HCT116 (cell line): ENCODE measurements at regions not wholly inside any gene's neighbourhood (a gene's known extent, or its start where the extent isn't known, plus 50 kb on each side); places are given as distances from the start of the nearest gene placed in this dataset.

Experiments
- ATAC-seq: fragments of 200-7000 bp; cut with Tn5 transposase; 2 replicates; pipeline ENCODE4 v1.9.1; 2020; ENCODE audit warnings: mild to moderate bottlenecking, moderate library complexity
- BruUV-seq: library from RNA; stranded (reverse); fragments of 400-500 nt; replicated peaks from 2 replicates; lab custom pipeline; 2021; lab: Mats Ljungman, UMichigan
- CTCF ChIA-PET: fragments of 300-600 bp; sonication (Branson Sonifier 250); formaldehyde crosslinking; loops from one replicate; lab custom pipeline; 2021; ENCODE audit warnings: antibody characterized with exemption; lab: Charles Lee
- POLR2A ChIA-PET: fragments of 300-600, 350-600 bp; sonication (Branson Sonifier 250); formaldehyde crosslinking; loops from one replicate; lab custom pipeline; 2021; ENCODE audit warnings: antibody characterized with exemption; lab: Charles Lee
- RAD21 ChIA-PET, 2 experiments: fragments of 300-600 bp; sonication (Branson Sonifier 250); formaldehyde crosslinking; loops; one replicate each; lab custom pipeline; 2023; ENCODE audit warnings: low total read pairs in 2 of 2; ENCODE audit not compliant: uncharacterized antibody in 2 of 2, unreplicated experiment in 2 of 2, low non-redundant PET in 1 of 2; lab: Charles Lee
- DNase-seq: peaks from one replicate; pipeline ENCODE4 v3.0.0-alpha.2; 2010; ENCODE audit warnings: low read depth, low spot score
- H2AFZ ChIP-seq: fragments of 200-600 bp; shearing (Covaris generic), sonication (generic); 2 replicates; pipeline ENCODE4 v1.6.1; 2017; ENCODE audit warnings: low read depth, mixed run types, mixed read lengths, antibody characterized with exemption, low read length; ENCODE audit not compliant: poor library complexity, severe bottlenecking
- H3K27ac ChIP-seq: 2 replicates; pipeline ENCODE4 v1.5.1; 2012; ENCODE audit warnings: low read depth, low read length
- H3K27me3 ChIP-seq: fragments of 200-600 bp; sonication (generic); 2 replicates; pipeline ENCODE4 v1.6.1; 2016; ENCODE audit warnings: mixed run types, low read length, mixed read lengths; ENCODE audit not compliant: insufficient read depth
- H3K36me3 ChIP-seq, 2 experiments: fragments of 200-500 bp in 1 of 2; fragments of 200-600 bp in 1 of 2; sonication (Bioruptor generic) in 1 of 2; sonication (generic) in 1 of 2; 2 replicates each; pipeline versions ENCODE4 v1.5.1 to v1.6.1; 2014 to 2016; ENCODE audit warnings: low read length in 2 of 2, inconsistent platforms in 1 of 2, mixed read lengths in 1 of 2, mixed run types in 1 of 2; ENCODE audit not compliant: insufficient read depth in 2 of 2, control insufficient read depth in 1 of 2
- H3K4me1 ChIP-seq, 2 experiments: fragments of 200-600 bp in 1 of 2; sonication (generic) in 1 of 2; 2 replicates each; pipeline versions ENCODE4 v1.5.1 to v1.6.1; 2012 to 2017; ENCODE audit warnings: low read length in 2 of 2, inconsistent platforms in 1 of 2, mild to moderate bottlenecking in 1 of 2, mixed read lengths in 1 of 2, mixed run types in 1 of 2, moderate library complexity in 1 of 2; ENCODE audit not compliant: insufficient read depth in 2 of 2, control insufficient read depth in 1 of 2
- H3K4me2 ChIP-seq: fragments of 200-600 bp; sonication (generic); 2 replicates; pipeline ENCODE4 v1.6.1; 2017; ENCODE audit warnings: mixed run types, low read length, mixed read lengths
- H3K4me3 ChIP-seq, 2 experiments: fragments of 200-600 bp in 1 of 2; sonication (generic) in 1 of 2; replicated peaks in 1 of 2; 2 replicates each; pipeline ENCODE4 v1.5.1; 2011 to 2016; ENCODE audit warnings: low read length in 2 of 2, control low read depth in 1 of 2, low read depth in 1 of 2, mild to moderate bottlenecking in 1 of 2, mixed read lengths in 1 of 2, mixed run types in 1 of 2
- H3K79me2 ChIP-seq: fragments of 200-600 bp; sonication (generic); 2 replicates; pipeline ENCODE4 v1.6.1; 2017; ENCODE audit warnings: mild to moderate bottlenecking, mixed run types, low read length, moderate library complexity, mixed read lengths; ENCODE audit not compliant: insufficient read depth
- H3K9ac ChIP-seq: fragments of 200-600 bp; sonication (generic); 2 replicates; pipeline ENCODE4 v1.6.1; 2016; ENCODE audit warnings: low read length, mixed read lengths
- H3K9me2 ChIP-seq: fragments of 200-600 bp; sonication (generic), shearing (Covaris generic); 2 replicates; pipeline ENCODE4 v1.6.1; 2017; ENCODE audit warnings: mixed run types, mild to moderate bottlenecking, moderate library complexity; ENCODE audit not compliant: insufficient read depth
- H3K9me3 ChIP-seq, 2 experiments: fragments of 200-500 bp in 1 of 2; fragments of 200-600 bp in 1 of 2; sonication (Bioruptor generic) in 1 of 2; sonication (generic) in 1 of 2; 2 replicates each; pipeline ENCODE4 v1.6.1; 2014 to 2017; ENCODE audit warnings: low read length in 2 of 2, mixed read lengths in 2 of 2, inconsistent platforms in 1 of 2, low read depth in 1 of 2, mild to moderate bottlenecking in 1 of 2, mixed run types in 1 of 2, moderate library complexity in 1 of 2; ENCODE audit not compliant: control insufficient read depth in 1 of 2, insufficient read depth in 1 of 2
- H4K20me1 ChIP-seq: fragments of 200-600 bp; sonication (generic), shearing (Covaris generic); 2 replicates; pipeline ENCODE4 v1.6.1; 2017; ENCODE audit warnings: mixed run types, mild to moderate bottlenecking, moderate library complexity; ENCODE audit not compliant: insufficient read depth
- CBX3 ChIP-seq: IDR thresholded peaks from 2 replicates; pipeline ENCODE4 v1.6.1; 2012; ENCODE audit warnings: low read depth
- POLR2A ChIP-seq: IDR thresholded peaks from 2 replicates; pipeline ENCODE4 v1.7.0; 2011; ENCODE audit warnings: borderline replicate concordance; ENCODE audit not compliant: insufficient read depth, insufficient read length; ENCODE audit errors: extremely low read depth
- POLR2AphosphoS5 ChIP-seq: IDR thresholded peaks from 2 replicates; pipeline ENCODE4 v1.6.1; 2011; ENCODE audit warnings: mild to moderate bottlenecking, low read depth, low read length, moderate library complexity
- SP1 ChIP-seq: IDR thresholded peaks from 2 replicates; pipeline ENCODE4 v1.6.1; 2012; ENCODE audit warnings: low read depth
- ZFX ChIP-seq: fragments of 450-650 bp; IDR thresholded peaks from 2 replicates; pipeline ENCODE4 v1.6.1; 2017
- intact Hi-C: fragments of 100-400 bp; cut with micrococcal nuclease; formaldehyde crosslinking; loops from 2 replicates; pipeline ENCODE4 v1.10.0; 2022
- TF ChIP-seq, protein P1 (sequence below): IDR thresholded peaks from 2 replicates; pipeline ENCODE4 v1.6.1; 2011; ENCODE audit warnings: mild to moderate bottlenecking, low read length, moderate library complexity; ENCODE audit not compliant: insufficient replicate concordance; ENCODE audit errors: extremely low read depth
- TF ChIP-seq, protein P2 (sequence below), 3 experiments: fragments of 200-600 bp in 1 of 3; sonication (generic) in 1 of 3; IDR thresholded peaks in 2 of 3; conservative IDR thresholded peaks in 1 of 3; 2 replicates each; pipeline ENCODE4 v1.5.1; 2012 to 2017; ENCODE audit warnings: low read depth in 2 of 3, low read length in 2 of 3, antibody characterized with exemption in 1 of 3, borderline replicate concordance in 1 of 3, control low read depth in 1 of 3, mild to moderate bottlenecking in 1 of 3, mixed read lengths in 1 of 3, mixed run types in 1 of 3, moderate library complexity in 1 of 3; ENCODE audit not compliant: insufficient read depth in 1 of 3

GRCh38 chr4:19961091-19961490 lies 290.6 kb upstream of the SLIT2 start:
- intact Hi-C loops, result no loop called here
- BruUV-seq, result no TSS peak

More at GRCh38 chr4:19961091-19961490, 290.6 kb upstream of the SLIT2 start:
- TF ChIP-seq CBX3 (no peak), SP1 (no peak), POLR2AphosphoS5 (no peak), POLR2A (no peak), ZFX (no peak)
- TF ChIP-seq, protein P1, sequence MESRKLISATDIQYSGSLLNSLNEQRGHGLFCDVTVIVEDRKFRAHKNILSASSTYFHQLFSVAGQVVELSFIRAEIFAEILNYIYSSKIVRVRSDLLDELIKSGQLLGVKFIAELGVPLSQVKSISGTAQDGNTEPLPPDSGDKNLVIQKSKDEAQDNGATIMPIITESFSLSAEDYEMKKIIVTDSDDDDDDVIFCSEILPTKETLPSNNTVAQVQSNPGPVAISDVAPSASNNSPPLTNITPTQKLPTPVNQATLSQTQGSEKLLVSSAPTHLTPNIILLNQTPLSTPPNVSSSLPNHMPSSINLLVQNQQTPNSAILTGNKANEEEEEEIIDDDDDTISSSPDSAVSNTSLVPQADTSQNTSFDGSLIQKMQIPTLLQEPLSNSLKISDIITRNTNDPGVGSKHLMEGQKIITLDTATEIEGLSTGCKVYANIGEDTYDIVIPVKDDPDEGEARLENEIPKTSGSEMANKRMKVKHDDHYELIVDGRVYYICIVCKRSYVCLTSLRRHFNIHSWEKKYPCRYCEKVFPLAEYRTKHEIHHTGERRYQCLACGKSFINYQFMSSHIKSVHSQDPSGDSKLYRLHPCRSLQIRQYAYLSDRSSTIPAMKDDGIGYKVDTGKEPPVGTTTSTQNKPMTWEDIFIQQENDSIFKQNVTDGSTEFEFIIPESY, result no peak
- TF ChIP-seq, protein P2, sequence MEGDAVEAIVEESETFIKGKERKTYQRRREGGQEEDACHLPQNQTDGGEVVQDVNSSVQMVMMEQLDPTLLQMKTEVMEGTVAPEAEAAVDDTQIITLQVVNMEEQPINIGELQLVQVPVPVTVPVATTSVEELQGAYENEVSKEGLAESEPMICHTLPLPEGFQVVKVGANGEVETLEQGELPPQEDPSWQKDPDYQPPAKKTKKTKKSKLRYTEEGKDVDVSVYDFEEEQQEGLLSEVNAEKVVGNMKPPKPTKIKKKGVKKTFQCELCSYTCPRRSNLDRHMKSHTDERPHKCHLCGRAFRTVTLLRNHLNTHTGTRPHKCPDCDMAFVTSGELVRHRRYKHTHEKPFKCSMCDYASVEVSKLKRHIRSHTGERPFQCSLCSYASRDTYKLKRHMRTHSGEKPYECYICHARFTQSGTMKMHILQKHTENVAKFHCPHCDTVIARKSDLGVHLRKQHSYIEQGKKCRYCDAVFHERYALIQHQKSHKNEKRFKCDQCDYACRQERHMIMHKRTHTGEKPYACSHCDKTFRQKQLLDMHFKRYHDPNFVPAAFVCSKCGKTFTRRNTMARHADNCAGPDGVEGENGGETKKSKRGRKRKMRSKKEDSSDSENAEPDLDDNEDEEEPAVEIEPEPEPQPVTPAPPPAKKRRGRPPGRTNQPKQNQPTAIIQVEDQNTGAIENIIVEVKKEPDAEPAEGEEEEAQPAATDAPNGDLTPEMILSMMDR (IDR thresholded peaks at IDR 0.05 in 2 of 3, conservative IDR thresholded peaks at IDR 0.05 in 1 of 3; ENCODE audit: borderline replicate concordance in 1 of 3, insufficient read depth in 1 of 3, low read depth in 2 of 3, low read length in 2 of 3), result no peak
- no peaks in the 10 kb centered on the region for H3K9me2 ChIP-seq
- H3K27ac ChIP-seq, result no peak overlapping the region
- ATAC-seq, result no peak
- ChIA-PET CTCF (no interaction called here), POLR2A (no interaction called here), RAD21 (no interaction called here)
- H3K9me3 ChIP-seq, result no peaks in the 10 kb centered on the region
- H3K79me2 ChIP-seq, result no peaks in the 10 kb centered on the region
- H4K20me1 ChIP-seq, result no peaks in the 10 kb centered on the region
- H2AFZ ChIP-seq, result no peak overlapping the region
- H3K9ac ChIP-seq, result no peak overlapping the region
- no peaks in the 10 kb centered on the region for H3K36me3 ChIP-seq
- no peak overlapping the region for H3K4me2 ChIP-seq
- no peak overlapping the region for H3K4me3 ChIP-seq
- no peaks in the 10 kb centered on the region for H3K4me1 ChIP-seq
- H3K27me3 ChIP-seq, result no peaks in the 10 kb centered on the region
- DNase-seq, result no peak
